ENCODE measurements at regions not wholly inside any gene's neighbourhood (a gene's known extent, or its start where the extent isn't known, plus 50 kb on each side); places are given as distances from the start of the nearest gene placed in this dataset.

DNA sequence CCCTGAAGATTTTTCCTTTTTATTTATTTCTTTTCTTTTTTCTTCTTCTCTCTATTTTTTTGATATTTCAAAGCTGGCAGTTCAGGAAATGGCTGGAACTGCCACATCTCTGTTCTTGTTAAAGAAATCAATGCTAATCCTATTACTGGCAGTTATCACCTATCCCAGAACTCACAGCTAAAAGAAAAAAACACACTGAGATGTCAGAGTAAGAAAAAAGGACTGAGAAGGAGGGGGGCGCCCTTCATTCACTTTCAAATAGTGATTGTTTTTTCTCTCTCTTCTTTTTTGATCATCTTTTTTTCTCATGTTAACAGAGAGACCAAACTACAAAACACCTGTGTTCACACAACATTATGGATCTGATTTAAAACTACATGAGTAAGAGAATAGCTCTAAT lies 337.1 kb downstream of the IL20RB start:
- no peak for TF ChIP-seq GATA3 (IDR thresholded peaks at IDR 0.05; ENCODE audit: borderline replicate concordance)
- no peak for TF ChIP-seq NR3C1 (IDR thresholded peaks at IDR 0.05)
- TF ChIP-seq, protein P1, sequence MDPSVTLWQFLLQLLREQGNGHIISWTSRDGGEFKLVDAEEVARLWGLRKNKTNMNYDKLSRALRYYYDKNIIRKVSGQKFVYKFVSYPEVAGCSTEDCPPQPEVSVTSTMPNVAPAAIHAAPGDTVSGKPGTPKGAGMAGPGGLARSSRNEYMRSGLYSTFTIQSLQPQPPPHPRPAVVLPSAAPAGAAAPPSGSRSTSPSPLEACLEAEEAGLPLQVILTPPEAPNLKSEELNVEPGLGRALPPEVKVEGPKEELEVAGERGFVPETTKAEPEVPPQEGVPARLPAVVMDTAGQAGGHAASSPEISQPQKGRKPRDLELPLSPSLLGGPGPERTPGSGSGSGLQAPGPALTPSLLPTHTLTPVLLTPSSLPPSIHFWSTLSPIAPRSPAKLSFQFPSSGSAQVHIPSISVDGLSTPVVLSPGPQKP (IDR thresholded peaks at IDR 0.05; ENCODE audit: low read depth, low read length), result no peak
- no peak for TF ChIP-seq POLR2A (IDR thresholded peaks at IDR 0.05; ENCODE audit: low read length)
- TF ChIP-seq RCOR1 (IDR thresholded peaks at IDR 0.05; ENCODE audit: low read depth, low read length), result no peak
- no peak for TF ChIP-seq MAFK (IDR thresholded peaks at IDR 0.05; ENCODE audit: partially characterized antibody)
- TF ChIP-seq NFE2L2 (conservative IDR thresholded peaks at IDR 0.05; ENCODE audit: low read length), result no peak

Data from A549 (cell line).